PC-3 (cell line): ENCODE measurements at regions not wholly inside any gene's neighbourhood (a gene's known extent, or its start where the extent isn't known, plus 50 kb on each side); places are given as distances from the start of the nearest gene placed in this dataset.

Experiments
- EZH2 ChIP-seq: fragments of 300-600 bp; sonication (generic); IDR thresholded peaks from one replicate; pipeline ENCODE4 v1.6.1; 2017; ENCODE audit warnings: antibody characterized with exemption, mild to moderate bottlenecking, low read length; ENCODE audit not compliant: unreplicated experiment
- EZH2phosphoT487 ChIP-seq: fragments of 300-600 bp; sonication (generic); IDR thresholded peaks from 2 replicates; pipeline ENCODE4 v1.6.1; 2018; ENCODE audit warnings: mild to moderate bottlenecking, antibody characterized with exemption, low read length, borderline replicate concordance
- TF ChIP-seq, protein P1 (sequence below): fragments of 300-600 bp; sonication (generic); conservative IDR thresholded peaks from 2 replicates; pipeline ENCODE4 v1.5.1; 2017; ENCODE audit warnings: antibody characterized with exemption, low read depth, mild to moderate bottlenecking, low read length

DNA sequence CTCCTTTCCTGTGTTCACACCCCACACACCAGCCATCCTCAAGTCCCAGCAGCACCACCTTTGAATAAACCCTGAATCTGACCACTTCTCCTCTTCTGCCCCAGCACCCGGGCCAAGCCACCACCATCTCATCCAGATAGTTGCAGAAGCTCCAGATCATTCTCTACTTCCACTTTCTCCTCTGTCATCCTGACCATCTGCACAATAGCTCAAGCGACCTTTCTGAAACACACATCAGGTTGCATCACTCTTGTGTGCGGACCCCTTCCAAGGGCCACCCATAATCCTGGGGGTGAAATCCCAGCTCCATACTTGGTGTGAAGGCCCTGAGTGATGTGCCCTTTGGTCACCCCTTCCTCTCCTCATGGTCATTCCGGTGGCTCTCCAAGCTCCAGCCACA, 187.4 kb upstream of the GALNT17 start:
- TF ChIP-seq, protein P1, sequence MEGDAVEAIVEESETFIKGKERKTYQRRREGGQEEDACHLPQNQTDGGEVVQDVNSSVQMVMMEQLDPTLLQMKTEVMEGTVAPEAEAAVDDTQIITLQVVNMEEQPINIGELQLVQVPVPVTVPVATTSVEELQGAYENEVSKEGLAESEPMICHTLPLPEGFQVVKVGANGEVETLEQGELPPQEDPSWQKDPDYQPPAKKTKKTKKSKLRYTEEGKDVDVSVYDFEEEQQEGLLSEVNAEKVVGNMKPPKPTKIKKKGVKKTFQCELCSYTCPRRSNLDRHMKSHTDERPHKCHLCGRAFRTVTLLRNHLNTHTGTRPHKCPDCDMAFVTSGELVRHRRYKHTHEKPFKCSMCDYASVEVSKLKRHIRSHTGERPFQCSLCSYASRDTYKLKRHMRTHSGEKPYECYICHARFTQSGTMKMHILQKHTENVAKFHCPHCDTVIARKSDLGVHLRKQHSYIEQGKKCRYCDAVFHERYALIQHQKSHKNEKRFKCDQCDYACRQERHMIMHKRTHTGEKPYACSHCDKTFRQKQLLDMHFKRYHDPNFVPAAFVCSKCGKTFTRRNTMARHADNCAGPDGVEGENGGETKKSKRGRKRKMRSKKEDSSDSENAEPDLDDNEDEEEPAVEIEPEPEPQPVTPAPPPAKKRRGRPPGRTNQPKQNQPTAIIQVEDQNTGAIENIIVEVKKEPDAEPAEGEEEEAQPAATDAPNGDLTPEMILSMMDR = no peak
- no peak for TF ChIP-seq EZH2
- no peak for TF ChIP-seq EZH2phosphoT487
